ENCODE measurements at regions not wholly inside any gene's neighbourhood (a gene's known extent, or its start where the extent isn't known, plus 50 kb on each side); places are given as distances from the start of the nearest gene placed in this dataset.

DNA sequence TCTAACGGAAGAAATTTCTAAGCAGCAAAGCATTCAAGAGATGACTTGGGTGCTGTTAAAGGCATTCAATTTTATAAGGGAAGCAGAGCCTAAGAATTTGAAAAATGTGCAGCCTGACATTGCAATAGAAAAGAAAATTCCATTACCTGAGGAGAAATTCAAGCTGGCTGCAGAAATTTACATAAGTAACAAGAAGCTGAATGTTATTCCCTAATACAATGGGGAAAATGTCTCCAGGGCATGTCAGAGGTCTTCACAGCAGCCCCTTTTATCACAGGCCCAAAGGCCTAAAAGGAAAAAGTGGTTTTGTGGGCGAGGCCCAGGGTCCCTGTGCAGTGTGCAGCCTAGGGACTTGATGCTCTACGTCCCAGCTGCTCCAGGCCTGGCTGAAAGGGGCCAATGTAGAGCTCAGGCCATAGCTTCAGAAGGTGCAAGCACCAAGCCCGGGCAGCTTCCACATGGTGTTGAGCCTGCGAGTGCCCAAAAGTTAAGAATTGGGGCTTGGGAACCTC is 306.7 kb downstream of the RDH14 start:
- intact Hi-C loops (cut with DNase I; ENCODE audit: low total_unique reads): no loop called here
- no peak overlapping the region for H3K27ac ChIP-seq

DNA sequence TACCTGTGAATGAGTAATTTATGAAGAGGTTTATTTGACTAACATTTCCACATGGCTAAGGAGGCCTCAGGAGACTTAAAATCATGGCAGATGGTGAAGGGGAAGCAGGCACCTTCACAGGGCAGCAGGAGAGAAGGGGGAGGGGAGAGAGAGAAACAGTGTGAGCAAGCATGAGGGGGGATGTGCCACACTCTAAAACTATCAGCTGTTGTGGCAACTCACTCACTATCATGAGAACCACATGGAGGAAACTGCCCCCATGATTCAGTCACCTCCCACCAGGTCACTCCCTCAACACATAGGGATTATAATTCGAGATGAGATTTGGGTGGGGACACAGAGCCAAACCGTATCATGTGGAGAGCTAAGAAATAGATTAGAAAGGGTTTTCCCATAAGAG is 309.0 kb downstream of the RDH14 start:
- no peaks in the 10 kb centered on the region for H3K36me3 ChIP-seq (ENCODE audit: low read depth, missing control alignments)
- H3K27me3 ChIP-seq: no peaks in the 10 kb centered on the region
- TF ChIP-seq, protein P1, sequence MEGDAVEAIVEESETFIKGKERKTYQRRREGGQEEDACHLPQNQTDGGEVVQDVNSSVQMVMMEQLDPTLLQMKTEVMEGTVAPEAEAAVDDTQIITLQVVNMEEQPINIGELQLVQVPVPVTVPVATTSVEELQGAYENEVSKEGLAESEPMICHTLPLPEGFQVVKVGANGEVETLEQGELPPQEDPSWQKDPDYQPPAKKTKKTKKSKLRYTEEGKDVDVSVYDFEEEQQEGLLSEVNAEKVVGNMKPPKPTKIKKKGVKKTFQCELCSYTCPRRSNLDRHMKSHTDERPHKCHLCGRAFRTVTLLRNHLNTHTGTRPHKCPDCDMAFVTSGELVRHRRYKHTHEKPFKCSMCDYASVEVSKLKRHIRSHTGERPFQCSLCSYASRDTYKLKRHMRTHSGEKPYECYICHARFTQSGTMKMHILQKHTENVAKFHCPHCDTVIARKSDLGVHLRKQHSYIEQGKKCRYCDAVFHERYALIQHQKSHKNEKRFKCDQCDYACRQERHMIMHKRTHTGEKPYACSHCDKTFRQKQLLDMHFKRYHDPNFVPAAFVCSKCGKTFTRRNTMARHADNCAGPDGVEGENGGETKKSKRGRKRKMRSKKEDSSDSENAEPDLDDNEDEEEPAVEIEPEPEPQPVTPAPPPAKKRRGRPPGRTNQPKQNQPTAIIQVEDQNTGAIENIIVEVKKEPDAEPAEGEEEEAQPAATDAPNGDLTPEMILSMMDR (IDR thresholded peaks at IDR 0.05): no peak
- TF ChIP-seq POLR2A (IDR thresholded peaks at IDR 0.05): no peak
- 69 to 83% methylated on average over 2 of the region's 2 CpGs for WGBS, 2 donors
- H3K4me3 ChIP-seq: no peak overlapping the region
- H3K27ac ChIP-seq: no peak overlapping the region
- intact Hi-C loops (cut with DNase I; ENCODE audit: low total_unique reads): no loop called here
- H3K4me1 ChIP-seq: no peaks in the 10 kb centered on the region
- no peaks in the 10 kb centered on the region for H3K9me3 ChIP-seq
- DNase-seq: no peak

More for the DNA sequence above, 306.7 kb downstream of the RDH14 start:
- Histone ChIP-seq H3K4me3 (no peak overlapping the region), H3K9me3 (no peaks in the 10 kb centered on the region), H3K4me1 (no peaks in the 10 kb centered on the region), H3K27me3 (no peaks in the 10 kb centered on the region), H3K36me3 (ENCODE audit: low read depth, missing control alignments) (no peaks in the 10 kb centered on the region)
- WGBS, 2 donors: 81 to 94% methylated on average over 5 of the region's 5 CpGs
- TF ChIP-seq POLR2A (IDR thresholded peaks at IDR 0.05): no peak
- TF ChIP-seq, protein P1 (IDR thresholded peaks at IDR 0.05): no peak
- DNase-seq: no peak

DNA sequence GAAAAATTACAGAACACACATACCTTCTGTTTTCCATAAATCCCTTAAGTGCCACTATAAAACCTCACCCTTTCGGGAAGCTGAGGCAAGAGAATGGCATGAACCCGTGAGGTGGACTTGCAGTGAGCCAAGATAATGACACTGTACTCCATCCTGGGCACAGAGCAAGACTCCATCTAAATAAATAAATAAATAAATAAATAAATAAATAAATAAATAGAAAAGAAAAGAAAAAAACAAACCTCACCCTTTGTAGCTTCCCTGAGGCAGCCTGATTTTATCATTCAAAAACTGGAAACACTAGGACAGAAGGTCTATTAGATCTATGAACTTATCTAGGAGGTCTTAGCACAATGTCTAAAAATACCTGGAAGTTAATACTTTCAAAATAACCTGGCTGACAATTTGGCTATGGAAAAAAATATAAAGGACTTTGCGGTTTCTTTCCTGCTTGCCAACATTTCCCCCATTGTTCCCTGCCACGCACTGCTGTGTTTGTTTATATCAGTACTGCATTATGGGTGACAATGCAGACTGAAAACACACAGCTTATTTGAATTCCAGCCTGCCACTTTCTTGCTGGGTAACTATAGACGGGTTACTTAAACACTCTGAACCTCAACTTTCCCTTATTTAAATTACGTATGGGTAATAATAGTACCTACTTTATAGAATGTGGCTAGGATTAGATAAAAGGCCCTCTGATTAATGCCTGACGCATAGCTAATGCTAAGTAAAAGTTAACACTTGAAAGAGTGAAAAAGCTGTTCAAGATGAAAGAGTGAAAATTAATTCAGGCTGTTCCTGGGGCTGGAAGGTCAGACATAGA is 313.0 kb downstream of the RDH14 start:
- no peak for DNase-seq
- TF ChIP-seq, protein P1 (IDR thresholded peaks at IDR 0.05): no peak
- no peak for TF ChIP-seq POLR2A (IDR thresholded peaks at IDR 0.05)
- WGBS, 2 donors: 87 to 91% methylated on average over 7 of the region's 7 CpGs
- no peak overlapping the region for H3K4me3 ChIP-seq
- no peaks in the 10 kb centered on the region for H3K4me1 ChIP-seq
- no peaks in the 10 kb centered on the region for H3K27me3 ChIP-seq
- intact Hi-C loops (cut with DNase I; ENCODE audit: low total_unique reads): no loop called here
- no peak overlapping the region for H3K27ac ChIP-seq
- no peaks in the 10 kb centered on the region for H3K9me3 ChIP-seq
- H3K36me3 ChIP-seq (ENCODE audit: low read depth, missing control alignments): no peaks in the 10 kb centered on the region

DNA sequence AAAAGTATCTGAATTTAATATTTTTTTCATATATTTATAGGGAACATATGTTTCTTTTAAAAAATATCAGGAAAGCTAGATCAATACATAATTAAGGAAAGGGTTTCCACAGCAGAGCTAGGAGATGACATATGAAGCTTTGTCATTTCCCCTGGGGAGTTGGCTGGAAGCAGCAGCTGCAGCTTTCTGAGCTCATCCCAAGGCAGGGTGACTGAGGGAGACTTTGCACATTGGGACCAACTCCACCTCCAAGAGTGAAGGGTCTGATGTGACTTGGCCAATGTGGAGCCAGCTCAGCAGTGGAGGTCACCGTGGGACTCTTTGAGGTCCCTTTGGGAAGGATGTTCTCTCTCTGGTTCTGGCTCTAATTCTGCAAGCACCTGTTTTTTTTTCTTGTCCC is 315.1 kb downstream of the RDH14 start:
- H3K27me3 ChIP-seq: no peaks in the 10 kb centered on the region
- no peak overlapping the region for H3K27ac ChIP-seq
- TF ChIP-seq, protein P1 (IDR thresholded peaks at IDR 0.05): no peak
- no peak for TF ChIP-seq POLR2A (IDR thresholded peaks at IDR 0.05)
- H3K36me3 ChIP-seq (ENCODE audit: low read depth, missing control alignments): no peaks in the 10 kb centered on the region
- H3K4me3 ChIP-seq: no peak overlapping the region
- no peaks in the 10 kb centered on the region for H3K9me3 ChIP-seq
- WGBS, 2 donors: 91 to 100% methylated on average over 1 of the region's 1 CpG
- no peaks in the 10 kb centered on the region for H3K4me1 ChIP-seq
- intact Hi-C loops (cut with DNase I; ENCODE audit: low total_unique reads): no loop called here
- no peak for DNase-seq

DNA sequence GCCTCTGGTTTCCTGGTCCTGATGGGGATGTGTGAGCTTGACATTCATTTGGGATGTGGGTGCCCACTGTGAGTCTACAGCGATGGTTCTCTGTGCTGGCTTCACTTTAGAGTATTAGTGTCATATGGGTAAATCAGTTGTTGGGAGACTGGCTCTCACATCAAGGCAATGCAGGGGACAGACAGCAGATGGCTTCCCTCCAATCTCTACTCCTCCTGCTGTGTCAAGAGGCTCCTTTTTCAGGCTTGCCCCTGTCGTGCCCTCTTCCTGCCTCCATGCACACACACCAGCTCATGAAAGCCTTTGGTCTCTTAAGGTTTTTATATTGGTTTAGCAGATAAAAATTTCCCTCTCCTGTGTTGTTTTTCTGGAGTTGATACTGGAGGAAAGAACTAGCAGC is 315.6 kb downstream of the RDH14 start:
- intact Hi-C loops (cut with DNase I; ENCODE audit: low total_unique reads): no loop called here
- Histone ChIP-seq H3K27ac (no peak overlapping the region), H3K4me1 (no peaks in the 10 kb centered on the region), H3K36me3 (ENCODE audit: low read depth, missing control alignments) (no peaks in the 10 kb centered on the region), H3K4me3 (no peak overlapping the region), H3K9me3 (no peaks in the 10 kb centered on the region), H3K27me3 (no peaks in the 10 kb centered on the region)
- DNase-seq: no peak
- WGBS, 2 donors: 41 to 58% methylated on average over 2 of the region's 2 CpGs
- TF ChIP-seq, protein P1 (IDR thresholded peaks at IDR 0.05): no peak
- no peak for TF ChIP-seq POLR2A (IDR thresholded peaks at IDR 0.05)

Data from testis (tissue), 2 donors.